ENCODE measurements at regions not wholly inside any gene's neighbourhood (a gene's known extent, or its start where the extent isn't known, plus 50 kb on each side); places are given as distances from the start of the nearest gene placed in this dataset.

DNA sequence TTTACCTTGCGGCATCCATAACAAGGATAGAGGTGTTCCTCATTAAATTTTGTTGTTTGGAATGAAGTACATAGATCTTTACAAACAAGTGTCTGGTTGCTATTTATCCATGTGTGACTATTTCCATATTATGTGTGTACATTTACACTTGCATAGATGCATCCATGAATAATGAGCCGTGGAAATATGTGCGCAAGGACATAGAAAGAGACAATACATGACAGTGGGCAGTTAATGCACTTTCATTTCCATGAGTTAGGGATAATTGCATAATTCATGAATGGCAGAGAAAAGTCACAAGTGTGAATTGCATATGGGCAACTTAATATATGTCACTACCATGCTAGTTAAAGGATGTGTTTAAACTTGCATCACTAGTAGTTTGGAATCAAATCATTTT lies 338.2 kb upstream of the PITX2 start (continued):
- TF ChIP-seq ZNF217 (IDR thresholded peaks at IDR 0.05) = no peak
- TF ChIP-seq, protein P1, sequence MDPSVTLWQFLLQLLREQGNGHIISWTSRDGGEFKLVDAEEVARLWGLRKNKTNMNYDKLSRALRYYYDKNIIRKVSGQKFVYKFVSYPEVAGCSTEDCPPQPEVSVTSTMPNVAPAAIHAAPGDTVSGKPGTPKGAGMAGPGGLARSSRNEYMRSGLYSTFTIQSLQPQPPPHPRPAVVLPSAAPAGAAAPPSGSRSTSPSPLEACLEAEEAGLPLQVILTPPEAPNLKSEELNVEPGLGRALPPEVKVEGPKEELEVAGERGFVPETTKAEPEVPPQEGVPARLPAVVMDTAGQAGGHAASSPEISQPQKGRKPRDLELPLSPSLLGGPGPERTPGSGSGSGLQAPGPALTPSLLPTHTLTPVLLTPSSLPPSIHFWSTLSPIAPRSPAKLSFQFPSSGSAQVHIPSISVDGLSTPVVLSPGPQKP (IDR thresholded peaks at IDR 0.05; ENCODE audit: low read depth, low read length) = no peak

DNA sequence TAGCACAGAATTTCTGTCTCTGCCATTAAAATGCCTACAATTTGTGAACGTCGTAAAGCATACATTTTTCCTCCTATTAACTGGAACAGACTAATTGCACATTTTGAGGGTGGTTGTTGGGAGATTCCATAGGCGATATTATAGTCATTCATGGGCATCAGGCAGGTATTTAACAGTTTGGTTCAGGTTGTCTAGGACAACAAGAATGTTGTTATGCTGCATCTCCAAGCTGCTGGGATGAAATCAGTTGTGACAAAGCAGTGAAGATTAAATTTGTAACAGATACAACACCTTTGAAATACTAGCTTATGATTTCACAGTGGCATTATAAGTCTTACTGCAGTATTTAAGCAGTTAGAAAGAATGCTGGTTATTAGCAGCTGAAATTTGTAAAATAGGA lies 339.7 kb upstream of the PITX2 start:
- CTCF ChIA-PET = no interaction called here
- no peak for TF ChIP-seq RCOR1 (conservative IDR thresholded peaks at IDR 0.05; ENCODE audit: low read depth, low read length)
- TF ChIP-seq, protein P2, sequence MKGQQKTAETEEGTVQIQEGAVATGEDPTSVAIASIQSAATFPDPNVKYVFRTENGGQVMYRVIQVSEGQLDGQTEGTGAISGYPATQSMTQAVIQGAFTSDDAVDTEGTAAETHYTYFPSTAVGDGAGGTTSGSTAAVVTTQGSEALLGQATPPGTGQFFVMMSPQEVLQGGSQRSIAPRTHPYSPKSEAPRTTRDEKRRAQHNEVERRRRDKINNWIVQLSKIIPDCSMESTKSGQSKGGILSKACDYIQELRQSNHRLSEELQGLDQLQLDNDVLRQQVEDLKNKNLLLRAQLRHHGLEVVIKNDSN (IDR thresholded peaks at IDR 0.05; ENCODE audit: borderline replicate concordance, extremely low read length, insufficient read depth, low read depth, low read length) = no peak
- TF ChIP-seq, protein P3, sequence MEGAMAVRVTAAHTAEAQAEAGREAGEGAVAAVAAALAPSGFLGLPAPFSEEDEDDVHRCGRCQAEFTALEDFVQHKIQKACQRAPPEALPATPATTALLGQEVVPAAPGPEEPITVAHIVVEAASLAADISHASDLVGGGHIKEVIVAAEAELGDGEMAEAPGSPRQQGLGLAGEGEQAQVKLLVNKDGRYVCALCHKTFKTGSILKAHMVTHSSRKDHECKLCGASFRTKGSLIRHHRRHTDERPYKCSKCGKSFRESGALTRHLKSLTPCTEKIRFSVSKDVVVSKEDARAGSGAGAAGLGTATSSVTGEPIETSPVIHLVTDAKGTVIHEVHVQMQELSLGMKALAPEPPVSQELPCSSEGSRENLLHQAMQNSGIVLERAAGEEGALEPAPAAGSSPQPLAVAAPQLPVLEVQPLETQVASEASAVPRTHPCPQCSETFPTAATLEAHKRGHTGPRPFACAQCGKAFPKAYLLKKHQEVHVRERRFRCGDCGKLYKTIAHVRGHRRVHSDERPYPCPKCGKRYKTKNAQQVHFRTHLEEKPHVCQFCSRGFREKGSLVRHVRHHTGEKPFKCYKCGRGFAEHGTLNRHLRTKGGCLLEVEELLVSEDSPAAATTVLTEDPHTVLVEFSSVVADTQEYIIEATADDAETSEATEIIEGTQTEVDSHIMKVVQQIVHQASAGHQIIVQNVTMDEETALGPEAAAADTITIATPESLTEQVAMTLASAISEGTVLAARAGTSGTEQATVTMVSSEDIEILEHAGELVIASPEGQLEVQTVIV (IDR thresholded peaks at IDR 0.05; ENCODE audit: borderline replicate concordance, partially characterized antibody) = no peak
- no peak for TF ChIP-seq EED (IDR thresholded peaks at IDR 0.05; ENCODE audit: low read depth)
- TF ChIP-seq, protein P1 (IDR thresholded peaks at IDR 0.05; ENCODE audit: low read depth, low read length) = no peak
- no peak for TF ChIP-seq RELA (IDR thresholded peaks at IDR 0.05; ENCODE audit: borderline replicate concordance, partially characterized antibody)
- TF ChIP-seq, protein P4, sequence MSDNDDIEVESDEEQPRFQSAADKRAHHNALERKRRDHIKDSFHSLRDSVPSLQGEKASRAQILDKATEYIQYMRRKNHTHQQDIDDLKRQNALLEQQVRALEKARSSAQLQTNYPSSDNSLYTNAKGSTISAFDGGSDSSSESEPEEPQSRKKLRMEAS (IDR thresholded peaks at IDR 0.05; ENCODE audit: low read depth, low read length) = no peak
- no peak for TF ChIP-seq CHD1 (IDR thresholded peaks at IDR 0.05; ENCODE audit: low read depth, low read length)
- no peak for TF ChIP-seq RAD21 (IDR thresholded peaks at IDR 0.05; ENCODE audit: insufficient read depth, low read depth, low read length)
- TF ChIP-seq CREM (IDR thresholded peaks at IDR 0.05; ENCODE audit: low read depth) = no peak
- intact Hi-C loops (cut with micrococcal nuclease; ENCODE audit: unreplicated experiment) (no loop called here), in situ Hi-C loops (cut with MboI) (loop anchor here (10.0 kb wide), 1 partner anchor 328 kb away; no protein-coding TSS in a partner anchor)
- SMC1A ChIA-PET (ENCODE audit: uncharacterized antibody, unreplicated experiment) = no interaction called here
- Histone ChIP-seq H3K27me3 (replicated peaks in 1 of 2; ENCODE audit: control insufficient read depth in 2 of 2, insufficient read depth in 2 of 2, low read length in 1 of 2) (no peaks in the 10 kb centered on the region), H3K4me1 (ENCODE audit: control insufficient read depth, insufficient read depth, low read length) (no peaks in the 10 kb centered on the region), H3K36me3 (ENCODE audit: control insufficient read depth in 2 of 2, insufficient read depth in 2 of 2, low read length in 1 of 2) (no peaks in the 10 kb centered on the region), H3K4me3 (no peak overlapping the region), H3K4me2 (ENCODE audit: control insufficient read depth, insufficient read depth) (no peak overlapping the region), H2AFZ (ENCODE audit: control insufficient read depth, low read depth, low read length) (no peak overlapping the region), H3K9ac (ENCODE audit: control insufficient read depth, insufficient read depth, low read length) (no peak overlapping the region), H3K79me2 (ENCODE audit: control insufficient read depth, insufficient read depth, low read length) (no peaks in the 10 kb centered on the region), H3K9me3 (replicated peaks; ENCODE audit: control insufficient read depth, insufficient read depth, low read length) (no peaks in the 10 kb centered on the region), H3K27ac (ENCODE audit: control insufficient read depth, insufficient read depth) (no peak overlapping the region), H4K20me1 (ENCODE audit: control insufficient read depth, insufficient read depth) (no peaks in the 10 kb centered on the region)
- no peak for FAIRE-seq
- DNase-seq (ENCODE audit: low read depth, low spot score) = no peak
- RAD21 ChIA-PET (ENCODE audit: unreplicated experiment) = no interaction called here
- POLR2A ChIA-PET = no interaction called here
- no peak for ATAC-seq
- 37% methylated on average over 3 of the region's 3 CpGs for WGBS (ENCODE audit: insufficient coverage, insufficient replicate concordance, low lambda C conversion rate, missing lambda C conversion rate)
- no TSS peak for BruUV-seq (replicated peaks)
